Tibial nerve (tissue), 3 donors: ENCODE measurements at regions not wholly inside any gene's neighbourhood (a gene's known extent, or its start where the extent isn't known, plus 50 kb on each side); places are given as distances from the start of the nearest gene placed in this dataset.

Experiments
- POLR2A ChIP-seq, 2 donors: fragments of 450-650 bp; IDR thresholded peaks; one replicate each; pipeline ENCODE4 v1.6.1; 2017; ENCODE audit warnings: antibody characterized with exemption in 2 of 2, mild to moderate bottlenecking in 2 of 2, moderate library complexity in 2 of 2
- TF ChIP-seq, protein P1 (sequence below), 5 experiments: fragments of 200-600 bp in 3 of 5; fragments of 450-650 bp in 2 of 5; sonication (generic) in 3 of 5; IDR thresholded peaks; one replicate each; pipeline ENCODE4 v1.5.1; 2016 to 2019; ENCODE audit warnings: antibody characterized with exemption in 5 of 5, mild to moderate bottlenecking in 3 of 5, moderate library complexity in 2 of 5

DNA sequence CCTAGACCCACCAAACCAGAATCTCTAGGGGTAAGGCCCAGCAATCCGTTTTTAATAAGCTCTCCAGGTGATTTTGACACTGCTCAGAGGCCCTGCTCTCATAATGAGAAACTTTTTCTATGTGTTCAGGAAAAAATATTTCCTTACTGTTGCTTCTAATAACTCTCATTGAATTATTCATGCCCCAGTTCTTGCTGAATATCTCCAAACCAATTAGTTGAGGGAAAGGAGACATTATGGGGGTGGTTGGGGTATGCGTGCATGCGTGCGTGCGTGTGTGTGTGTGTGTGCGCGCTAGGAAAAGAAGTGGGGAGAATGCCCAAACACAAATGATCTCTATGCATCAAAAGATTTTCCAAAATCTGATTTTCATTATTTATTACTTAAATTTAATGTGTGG is 411.4 kb downstream of the PIK3R1 start:
- TF ChIP-seq, protein P1, sequence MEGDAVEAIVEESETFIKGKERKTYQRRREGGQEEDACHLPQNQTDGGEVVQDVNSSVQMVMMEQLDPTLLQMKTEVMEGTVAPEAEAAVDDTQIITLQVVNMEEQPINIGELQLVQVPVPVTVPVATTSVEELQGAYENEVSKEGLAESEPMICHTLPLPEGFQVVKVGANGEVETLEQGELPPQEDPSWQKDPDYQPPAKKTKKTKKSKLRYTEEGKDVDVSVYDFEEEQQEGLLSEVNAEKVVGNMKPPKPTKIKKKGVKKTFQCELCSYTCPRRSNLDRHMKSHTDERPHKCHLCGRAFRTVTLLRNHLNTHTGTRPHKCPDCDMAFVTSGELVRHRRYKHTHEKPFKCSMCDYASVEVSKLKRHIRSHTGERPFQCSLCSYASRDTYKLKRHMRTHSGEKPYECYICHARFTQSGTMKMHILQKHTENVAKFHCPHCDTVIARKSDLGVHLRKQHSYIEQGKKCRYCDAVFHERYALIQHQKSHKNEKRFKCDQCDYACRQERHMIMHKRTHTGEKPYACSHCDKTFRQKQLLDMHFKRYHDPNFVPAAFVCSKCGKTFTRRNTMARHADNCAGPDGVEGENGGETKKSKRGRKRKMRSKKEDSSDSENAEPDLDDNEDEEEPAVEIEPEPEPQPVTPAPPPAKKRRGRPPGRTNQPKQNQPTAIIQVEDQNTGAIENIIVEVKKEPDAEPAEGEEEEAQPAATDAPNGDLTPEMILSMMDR (IDR thresholded peaks at IDR 0.05) = no peak
- TF ChIP-seq POLR2A (IDR thresholded peaks at IDR 0.05) = no peak
